NB4 (cell line): ENCODE measurements at regions not wholly inside any gene's neighbourhood (a gene's known extent, or its start where the extent isn't known, plus 50 kb on each side); places are given as distances from the start of the nearest gene placed in this dataset.
A peak's percentile ranks its signal among the peaks of the same experiment; 100 is the strongest.

Experiments used
- DNase-seq: peaks from one replicate; pipeline ENCODE4 v3.0.0; 2010; ENCODE audit warnings: low read depth
- H3K4me3 ChIP-seq: one replicate; pipeline ENCODE4 v1.5.1; 2011; ENCODE audit warnings: mild to moderate bottlenecking, low read depth, low read length, moderate library complexity
- CTCF ChIP-seq: IDR thresholded peaks from one replicate; pipeline ENCODE4 v1.5.1; 2012; ENCODE audit warnings: low read depth, low read length
- MAX ChIP-seq: IDR thresholded peaks from 2 replicates; pipeline ENCODE4 v1.6.1; 2011; ENCODE audit warnings: low read depth, low read length
- MYC ChIP-seq: IDR thresholded peaks from 2 replicates; pipeline ENCODE4 v1.6.1; 2011; ENCODE audit warnings: low read depth, low read length
- POLR2A ChIP-seq: IDR thresholded peaks from 2 replicates; pipeline ENCODE4 v1.6.1; 2011; ENCODE audit warnings: mild to moderate bottlenecking; ENCODE audit not compliant: insufficient read length; ENCODE audit errors: extremely low read depth

- peak; percentile 87 for DNase-seq
Measured at GRCh38 chr5:87121304-87122150, 146.2 kb upstream of the RASA1 start.

GRCh38 chr5:87122151-87122977 lies 145.3 kb upstream of the RASA1 start:
- no peak overlapping the region for H3K4me3 ChIP-seq
- TF ChIP-seq POLR2A (no peak), CTCF (no peak), MAX (no peak)
- peak; percentile 22 for DNase-seq

More at GRCh38 chr5:87121304-87122150, 146.2 kb upstream of the RASA1 start:
- peak overlapping the region; percentile 39 for H3K4me3 ChIP-seq
- TF ChIP-seq POLR2A (no peak), CTCF (no peak), MAX (no peak), MYC (no peak)

GRCh38 chr5:87125766-87126165 lies 141.9 kb upstream of the RASA1 start:
- DNase-seq, result no peak
- no peak for TF ChIP-seq CTCF
- no peak for TF ChIP-seq MYC
- TF ChIP-seq MAX, result no peak
- no peak for TF ChIP-seq POLR2A
- H3K4me3 ChIP-seq, result no peak overlapping the region

- H3K4me3 ChIP-seq, result no peak overlapping the region
- no peak for DNase-seq
Measured at GRCh38 chr5:87126869-87127268, 140.8 kb upstream of the RASA1 start.

GRCh38 chr5:87127426-87127825 lies 140.3 kb upstream of the RASA1 start:
- DNase-seq, result no peak
- no peak overlapping the region for H3K4me3 ChIP-seq
- TF ChIP-seq CTCF (no peak), POLR2A (no peak)

More at GRCh38 chr5:87126869-87127268, 140.8 kb upstream of the RASA1 start:
- TF ChIP-seq CTCF, result no peak
- no peak for TF ChIP-seq MYC
- no peak for TF ChIP-seq POLR2A
- TF ChIP-seq MAX, result no peak
